GM21619 (cell line): ENCODE measurements at regions not wholly inside any gene's neighbourhood (a gene's known extent, or its start where the extent isn't known, plus 50 kb on each side); places are given as distances from the start of the nearest gene placed in this dataset.

Experiments used
- ATAC-seq: cut with Tn5 transposase; IDR thresholded peaks from one replicate; pipeline ENCODE4 v1.9.1; 2021; ENCODE audit not compliant: unreplicated experiment

DNA sequence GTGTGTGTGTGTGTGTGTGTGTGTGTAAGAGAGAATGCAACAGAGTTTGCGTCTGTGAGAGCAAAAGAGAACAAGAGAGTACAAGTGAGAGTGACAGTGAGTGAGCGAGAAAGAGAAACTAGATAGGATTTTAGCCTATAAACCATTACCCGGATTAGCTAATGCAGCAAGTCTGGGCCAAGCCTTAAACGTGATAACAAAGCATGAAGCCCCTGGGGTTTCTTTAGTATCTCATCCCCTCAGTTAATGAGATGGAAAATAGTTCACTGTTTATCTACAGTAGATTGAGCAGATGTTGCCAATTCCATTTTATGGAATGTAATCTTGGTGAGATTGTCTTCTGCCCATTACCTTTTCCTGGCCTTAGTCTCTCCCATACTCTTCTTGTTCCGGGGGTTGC, 114.5 kb downstream of the MAT2B start:
- ATAC-seq = no peak

DNA sequence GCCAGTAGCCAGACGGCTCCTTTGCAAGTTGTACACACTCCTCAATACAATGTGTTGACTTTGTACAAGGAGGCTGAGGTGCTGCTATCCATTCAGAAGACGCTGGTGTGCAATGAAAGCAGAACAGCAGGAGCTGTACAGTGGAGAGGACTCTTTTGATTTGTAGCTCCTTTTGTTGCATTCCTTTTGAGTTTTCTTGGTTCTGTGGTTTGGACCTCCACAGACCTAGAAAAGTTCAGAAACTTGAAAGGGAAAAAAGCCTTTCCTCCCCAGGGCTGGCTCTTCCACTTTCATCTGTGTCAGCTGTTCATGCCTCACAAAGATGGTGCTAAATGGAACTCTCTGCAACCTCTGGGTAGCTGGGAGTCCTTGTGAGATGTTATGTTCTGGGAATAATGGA, 117.4 kb downstream of the MAT2B start:
- ATAC-seq = no peak

DNA sequence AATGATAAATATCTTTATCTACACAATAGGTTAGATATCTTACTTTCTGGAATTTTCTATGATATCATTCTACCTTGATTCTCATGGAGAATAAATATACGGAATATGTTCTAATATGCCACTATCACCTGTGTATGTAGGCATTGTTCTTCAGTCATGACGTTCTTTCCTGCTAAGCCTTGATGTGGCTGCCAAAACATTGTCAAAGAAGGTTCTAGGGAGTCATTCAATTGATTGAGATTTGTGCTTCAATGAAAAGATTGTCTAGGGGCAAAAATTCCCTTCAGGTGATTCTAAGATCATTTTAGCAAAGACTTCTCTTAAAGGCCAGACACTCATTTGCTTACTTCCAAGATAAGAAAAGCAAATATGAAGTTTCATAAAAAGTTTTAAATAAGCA, 118.1 kb downstream of the MAT2B start:
- no peak for ATAC-seq

DNA sequence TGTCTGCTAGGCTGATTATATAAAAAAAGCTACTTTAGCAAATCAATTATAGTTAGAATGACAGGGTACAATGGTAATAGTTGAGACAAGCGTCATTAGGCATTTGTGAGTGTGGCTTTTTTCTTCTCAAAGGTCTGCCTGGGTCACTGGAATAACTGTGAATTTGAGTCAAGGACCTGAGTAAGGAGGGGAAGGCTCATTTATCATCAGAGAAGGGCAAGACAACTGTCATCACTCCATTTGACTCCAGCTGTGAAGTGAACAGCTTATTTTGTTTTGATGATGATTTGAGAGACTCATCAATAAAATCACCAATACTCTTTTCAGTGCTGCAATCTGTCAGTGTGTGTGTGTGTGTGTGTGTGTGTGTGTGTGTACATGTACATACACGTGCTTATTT, 118.6 kb downstream of the MAT2B start:
- no peak for ATAC-seq

DNA sequence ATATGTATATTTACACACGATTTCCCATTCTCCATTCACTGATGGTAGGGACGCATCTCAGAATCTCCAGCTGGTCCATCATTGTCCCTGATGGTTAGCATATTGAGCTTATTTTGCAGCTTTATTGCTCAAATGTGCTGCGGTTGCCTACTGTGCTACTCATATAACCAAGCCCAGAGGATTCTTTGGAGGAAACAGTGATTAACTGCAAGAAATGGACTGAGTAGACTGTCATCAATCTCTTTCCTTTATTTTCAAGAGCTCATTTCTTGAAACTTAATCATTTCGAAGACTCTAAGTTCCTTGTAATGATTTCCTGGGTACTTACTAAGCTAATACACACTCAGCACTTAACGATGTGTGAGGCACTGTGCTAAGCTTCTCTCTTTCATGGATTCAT, 119.0 kb downstream of the MAT2B start:
- no peak for ATAC-seq

DNA sequence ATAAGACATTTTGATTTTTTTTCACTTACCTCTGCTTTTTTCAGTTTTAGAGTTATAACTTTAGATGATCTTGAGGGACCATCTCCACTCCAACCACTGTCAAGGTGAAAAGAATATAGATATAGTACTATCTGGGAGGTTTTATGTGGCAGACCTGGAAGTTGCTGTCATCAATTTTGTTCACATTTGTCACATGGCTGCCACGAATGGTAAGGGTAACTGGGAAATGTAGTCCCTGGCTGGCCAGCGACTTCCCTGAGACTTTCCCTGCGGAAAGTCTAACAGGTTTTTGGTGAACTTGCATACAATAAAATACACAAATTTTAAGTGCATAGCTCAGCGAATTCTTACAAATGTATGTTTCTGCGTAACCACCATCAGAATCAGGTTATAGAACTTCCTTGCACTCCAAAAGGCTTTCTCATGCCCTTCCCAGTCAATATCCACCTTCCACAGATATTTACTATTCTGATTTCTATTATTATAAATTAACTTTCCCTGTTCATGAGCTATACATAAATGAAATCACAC, 121.5 kb downstream of the MAT2B start:
- no peak for ATAC-seq

DNA sequence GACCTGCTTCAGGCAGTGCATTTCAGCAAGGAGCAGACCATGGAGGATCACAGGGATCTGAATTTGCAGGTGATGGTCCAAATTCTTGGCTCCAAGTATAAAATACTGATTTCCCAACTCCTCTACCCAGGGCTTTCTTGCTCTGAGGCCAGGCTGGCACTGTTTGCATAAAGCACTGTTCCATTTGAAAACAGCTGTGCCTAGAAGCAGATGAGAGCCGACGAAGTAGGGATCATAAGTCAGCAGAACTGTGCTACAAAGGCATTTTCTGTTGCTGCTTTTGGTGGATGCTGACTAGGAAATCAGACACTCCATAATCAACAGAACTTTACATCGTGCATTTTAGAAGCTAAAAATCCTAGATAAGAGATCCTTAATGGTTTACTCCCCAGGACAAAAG, 126.4 kb downstream of the MAT2B start:
- no peak for ATAC-seq

DNA sequence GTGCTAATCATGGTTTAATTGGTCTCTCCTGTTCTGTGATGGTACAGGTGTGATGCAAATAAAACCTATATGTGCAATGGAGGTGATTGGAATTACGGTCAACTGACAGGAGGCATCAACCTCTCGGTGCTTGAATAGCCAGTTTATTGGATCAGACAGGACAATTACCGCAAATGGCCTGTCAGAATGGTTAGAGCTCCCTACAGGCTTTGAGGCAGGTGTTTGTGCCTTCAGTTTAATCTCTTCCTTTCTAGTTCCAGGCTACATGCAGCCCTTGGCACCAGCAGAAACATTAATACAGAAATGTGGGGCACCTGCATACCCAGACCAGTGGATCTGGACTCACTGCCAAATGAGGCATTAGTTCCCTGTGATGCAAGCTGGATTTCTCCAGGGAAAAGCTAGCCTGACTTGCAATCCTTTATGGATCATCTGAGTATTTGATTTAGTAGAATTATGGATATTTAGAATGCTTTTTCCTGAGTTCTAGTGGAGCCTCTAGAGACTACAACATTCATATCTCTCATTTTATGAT, 128.6 kb downstream of the MAT2B start:
- ATAC-seq = no peak

DNA sequence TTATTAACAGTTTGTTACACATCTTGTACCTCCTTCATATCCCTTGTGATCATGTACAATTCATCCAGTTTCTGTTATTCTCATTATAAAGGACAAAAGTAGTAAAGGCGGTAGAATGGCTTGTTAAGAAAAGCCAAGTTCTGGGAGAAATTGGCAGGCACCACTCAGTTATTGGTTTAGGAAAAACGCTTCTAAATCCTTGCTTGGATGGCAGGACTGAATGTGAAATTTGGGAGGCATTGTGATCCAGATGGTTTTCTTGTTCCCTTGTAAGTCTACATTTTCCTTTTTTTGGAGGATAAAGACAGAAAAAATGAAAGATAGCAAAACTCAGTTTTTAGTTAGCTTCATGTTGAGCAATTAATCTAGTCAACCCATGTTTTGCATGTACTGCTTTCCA, 130.2 kb downstream of the MAT2B start:
- no peak for ATAC-seq

DNA sequence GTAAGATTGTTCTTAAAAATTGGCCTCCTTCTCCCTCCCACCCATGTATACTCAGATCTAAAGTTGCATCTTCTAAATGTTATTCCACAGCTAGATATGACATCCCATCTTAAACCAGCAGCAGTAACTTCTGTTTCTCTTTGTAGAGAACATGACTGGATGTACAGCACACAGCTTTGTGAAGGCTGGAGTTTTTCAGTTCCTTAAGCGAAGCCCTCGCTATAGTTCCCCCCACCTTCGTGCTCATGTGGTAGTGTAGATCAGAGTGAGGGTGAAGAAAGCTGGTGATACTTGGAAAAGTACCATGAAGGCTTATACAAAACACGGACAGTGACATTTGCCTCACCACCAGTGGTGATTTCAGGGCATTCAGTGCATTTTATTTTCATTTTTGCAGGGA, 137.5 kb downstream of the MAT2B start:
- no peak for ATAC-seq

DNA sequence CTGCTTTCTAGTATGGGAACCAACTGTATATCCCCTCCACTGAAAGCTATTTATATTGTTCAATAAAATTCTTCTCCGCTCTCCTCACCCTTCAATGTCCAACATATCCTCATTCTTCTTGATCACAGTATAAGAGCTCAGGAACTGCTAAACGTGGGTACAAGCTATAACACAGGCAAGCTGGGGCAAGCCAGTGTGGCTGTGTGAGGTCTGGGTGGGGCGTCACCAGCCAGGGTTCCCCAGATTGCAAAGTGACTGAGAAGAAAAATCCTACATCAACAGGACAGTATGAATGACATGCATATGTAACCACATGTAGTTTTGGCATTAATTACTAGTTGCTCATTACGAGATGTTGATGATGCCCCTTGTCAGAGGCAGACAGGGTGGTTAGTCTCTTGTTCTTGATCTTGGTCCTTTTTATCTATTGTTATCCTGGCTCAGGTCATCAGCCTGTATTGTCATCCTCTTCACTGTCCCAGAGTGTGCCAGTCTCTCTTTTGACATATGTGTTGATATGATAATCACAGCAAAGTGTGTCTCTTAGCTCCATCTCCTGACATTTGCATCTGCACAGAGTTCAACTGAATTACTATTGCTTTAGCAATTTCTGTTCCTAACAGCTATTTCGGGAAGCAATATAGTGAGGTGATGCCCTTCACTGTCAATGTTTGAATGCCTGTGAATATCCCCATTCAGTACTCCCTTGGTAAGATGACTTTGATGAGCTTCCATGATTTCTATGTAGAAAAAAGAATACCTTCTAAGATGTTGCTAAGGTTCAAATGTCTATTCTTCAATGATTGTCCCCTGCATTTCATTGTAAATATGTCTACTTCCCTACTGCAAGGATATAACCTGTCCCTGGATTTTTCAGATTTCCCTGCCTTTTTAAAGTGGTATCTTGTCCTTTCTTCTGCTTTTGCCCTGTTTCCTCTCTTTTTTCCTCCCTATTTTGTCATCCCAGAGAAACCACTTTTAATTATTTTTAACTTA, 140.3 kb downstream of the MAT2B start:
- no peak for ATAC-seq

DNA sequence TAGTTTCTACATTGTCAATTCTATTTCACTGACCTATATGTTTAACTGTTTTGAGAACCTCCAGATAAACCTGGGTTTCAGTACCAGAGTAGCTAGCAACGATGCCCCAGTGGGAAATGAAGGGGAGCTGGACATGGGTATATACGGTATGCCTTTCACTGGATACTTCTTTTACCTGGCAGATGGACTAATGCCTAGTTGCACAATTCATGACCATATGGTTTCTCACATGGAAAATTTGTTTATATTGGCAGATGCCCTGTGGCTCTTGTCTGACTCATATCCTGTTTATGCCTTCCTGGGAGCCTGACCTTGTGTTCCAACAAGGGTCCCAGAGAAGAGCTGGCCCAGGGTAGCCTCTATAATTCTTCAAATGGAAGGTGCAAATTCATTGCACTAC, 144.1 kb downstream of the MAT2B start:
- no peak for ATAC-seq

DNA sequence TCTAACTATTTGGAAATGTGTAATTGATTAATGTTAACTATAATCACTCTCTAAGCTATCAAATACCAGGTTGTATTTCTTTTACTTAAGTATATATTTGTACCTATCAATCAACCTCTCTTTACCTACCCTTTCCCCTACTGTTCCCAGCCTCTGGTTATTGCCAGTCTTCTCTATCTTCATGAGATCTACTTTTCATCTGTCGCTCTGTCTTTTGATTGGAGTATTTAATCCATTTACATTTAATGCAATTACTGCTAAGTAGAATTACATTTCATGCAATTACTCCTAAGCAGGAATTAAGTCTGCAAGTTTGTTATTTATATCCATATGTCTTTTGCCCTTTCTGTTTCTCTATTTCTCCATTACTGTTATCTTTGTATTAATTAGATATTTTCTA, 148.1 kb downstream of the MAT2B start:
- no peak for ATAC-seq

DNA sequence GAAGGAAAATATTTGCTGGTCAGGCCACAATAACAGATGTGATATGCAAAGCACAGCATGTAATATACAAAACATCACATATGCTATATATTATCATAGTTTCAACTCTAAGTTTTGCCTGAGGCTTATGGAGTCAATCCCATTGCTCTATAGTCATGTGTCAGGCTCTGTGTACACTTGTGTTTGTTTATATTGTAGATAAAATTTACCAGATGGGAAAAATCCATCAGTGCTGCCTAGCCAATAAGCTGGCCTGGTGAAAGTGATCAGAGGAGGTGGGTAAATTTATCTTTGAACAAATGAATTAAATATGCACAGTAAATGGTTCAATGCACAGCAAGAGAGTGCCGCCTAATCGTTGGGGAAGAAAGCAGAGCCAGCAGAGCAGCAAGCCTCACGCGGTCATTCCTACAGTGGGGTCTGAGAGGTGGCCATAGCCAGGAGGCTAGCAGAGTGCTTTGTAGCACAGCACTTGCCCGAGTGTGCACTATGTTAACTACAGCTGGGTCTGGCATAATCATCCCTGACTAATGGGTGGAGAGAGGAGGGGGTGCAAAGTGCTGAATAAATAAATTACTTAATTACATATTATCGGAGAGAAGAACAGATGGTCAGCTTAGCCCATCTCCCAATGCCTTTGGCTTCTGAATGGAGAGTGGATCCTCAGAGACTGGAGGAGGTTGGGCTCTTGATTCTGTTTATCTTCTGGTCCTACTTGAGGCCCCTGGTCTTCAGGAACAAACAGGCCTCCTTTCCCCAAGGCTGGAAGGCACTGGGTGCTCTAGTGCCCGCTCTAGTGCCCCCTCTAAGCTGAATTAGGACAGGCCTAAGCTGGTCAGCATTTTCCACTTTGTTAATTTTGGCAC, 153.5 kb downstream of the MAT2B start:
- ATAC-seq = no peak

DNA sequence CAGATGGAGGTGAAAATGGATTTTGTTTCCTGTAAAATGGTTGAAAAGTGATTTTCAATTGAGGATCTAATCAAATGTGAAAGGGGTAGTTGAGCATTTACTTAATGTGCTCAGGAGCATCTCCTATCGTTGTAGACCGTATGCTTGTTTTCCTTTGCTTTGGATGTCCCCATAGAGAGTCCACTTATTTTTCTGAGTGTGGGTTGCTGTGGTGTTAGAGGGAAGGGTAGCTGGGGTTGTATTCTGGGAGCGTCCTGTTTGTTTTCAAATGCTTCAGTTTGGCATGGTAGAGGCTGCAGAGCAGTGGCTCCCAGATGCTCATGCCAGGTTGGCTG, 154.1 kb downstream of the MAT2B start:
- ATAC-seq = no peak

DNA sequence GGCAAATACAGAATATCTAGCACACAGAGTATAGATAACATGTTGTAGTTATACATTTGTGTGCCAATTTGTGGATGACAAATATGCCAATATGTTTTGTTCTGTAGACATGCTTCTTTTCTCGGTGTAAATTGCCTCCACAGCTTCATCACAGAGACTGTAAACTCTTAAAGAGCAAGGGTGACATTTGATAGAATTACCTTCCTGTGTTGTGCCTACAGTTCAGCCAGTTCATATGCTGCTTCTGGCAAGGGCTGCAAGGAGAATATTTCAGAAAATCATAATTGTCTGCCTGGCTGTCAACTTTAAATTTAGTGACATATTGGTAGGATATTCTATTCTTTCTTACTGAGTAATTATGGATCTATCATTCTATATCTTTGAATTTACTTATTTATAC, 155.1 kb downstream of the MAT2B start:
- no peak for ATAC-seq

DNA sequence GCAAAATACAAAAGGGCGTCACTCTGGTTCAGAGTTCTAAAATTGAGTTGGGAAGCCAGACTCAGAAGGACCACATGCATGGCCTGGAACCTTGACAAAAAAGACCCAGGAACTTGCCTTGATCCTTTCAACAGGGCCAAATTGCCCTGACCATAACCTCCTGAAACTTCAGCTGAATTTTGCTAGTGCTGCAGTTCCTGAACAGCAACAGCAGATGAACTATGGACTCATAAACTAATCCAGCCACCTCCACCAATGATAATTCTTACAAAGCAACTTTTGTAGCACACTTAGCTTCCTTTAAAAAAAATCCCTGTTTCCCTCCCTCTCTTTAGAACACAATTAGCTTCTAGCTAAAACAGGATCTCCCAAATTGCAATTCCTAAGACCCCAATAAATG, 155.9 kb downstream of the MAT2B start:
- no peak for ATAC-seq

DNA sequence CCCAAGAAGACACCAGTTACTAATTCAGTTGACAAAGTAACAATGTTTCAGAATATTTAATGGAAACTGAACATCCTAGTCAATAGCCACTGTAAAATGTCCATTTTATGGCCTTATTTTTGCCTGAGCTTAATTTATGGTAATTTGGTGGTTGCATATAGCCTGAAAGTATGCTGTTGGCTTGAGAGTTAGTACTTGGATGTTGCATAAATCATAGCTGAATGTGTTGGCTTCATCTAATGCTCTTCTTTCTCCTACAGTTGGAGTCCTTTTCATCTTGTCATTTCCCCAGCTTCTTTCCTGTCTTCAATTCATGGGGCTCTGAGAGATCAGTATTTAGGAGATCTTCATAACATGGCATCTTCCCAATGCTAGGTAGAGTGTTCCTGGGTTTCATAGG, 164.6 kb downstream of the MAT2B start:
- no peak for ATAC-seq

DNA sequence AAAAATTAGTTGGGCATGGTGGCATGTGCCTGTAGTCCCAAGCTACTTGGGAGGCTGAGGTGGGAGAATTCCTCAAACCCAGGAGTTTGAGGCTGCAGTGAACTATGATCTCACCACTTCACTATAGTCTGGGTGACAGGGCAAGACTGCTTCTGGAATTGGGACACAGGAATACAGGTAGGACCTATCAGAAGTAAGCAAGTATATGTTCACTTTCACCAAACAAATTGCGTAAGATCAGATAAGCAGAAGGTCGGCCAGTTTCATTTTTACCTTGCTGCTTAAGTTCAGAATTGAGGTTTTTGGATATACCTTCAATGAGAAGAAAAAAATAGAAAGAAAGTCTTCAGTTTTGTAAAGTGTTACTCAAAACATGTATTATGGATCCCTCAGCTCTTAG, 171.7 kb downstream of the MAT2B start:
- no peak for ATAC-seq

DNA sequence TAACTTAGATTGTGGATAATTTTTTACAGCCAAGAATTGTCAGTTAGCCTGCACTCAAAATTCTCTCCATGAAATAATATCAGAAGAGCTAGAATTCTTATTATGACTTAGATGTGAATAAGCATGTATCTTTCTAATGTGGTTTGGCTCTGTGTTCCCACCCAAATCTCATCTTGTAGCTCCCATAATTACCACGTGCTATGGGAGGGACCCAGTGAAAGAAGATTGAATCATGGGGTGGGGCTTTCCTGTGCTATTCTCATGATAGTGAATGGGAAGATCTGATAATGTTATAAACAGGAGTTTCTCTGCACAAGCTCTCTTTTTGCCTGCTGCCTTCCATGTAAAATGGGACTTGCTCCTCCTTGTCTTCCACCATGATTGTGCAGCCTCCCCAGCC, 176.8 kb downstream of the MAT2B start:
- ATAC-seq = no peak

DNA sequence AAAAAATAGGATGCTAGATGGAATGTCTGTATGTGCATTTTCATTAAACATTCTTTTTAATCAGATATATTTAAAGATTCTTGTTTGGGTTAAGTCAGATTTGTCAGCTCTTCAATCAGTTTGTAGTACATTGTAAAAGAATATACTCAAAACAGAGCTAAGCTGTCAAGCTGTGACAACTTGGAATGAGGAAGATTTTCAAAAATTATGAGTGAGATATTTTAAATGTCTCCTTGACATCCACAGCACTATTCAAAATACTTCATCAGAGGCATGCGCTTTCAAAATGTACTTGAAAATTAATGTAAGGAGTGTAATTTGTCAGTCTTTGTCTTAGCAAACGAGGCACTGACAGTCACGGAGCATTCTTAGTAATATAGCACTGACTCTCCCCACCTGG, 182.0 kb downstream of the MAT2B start:
- ATAC-seq = no peak

DNA sequence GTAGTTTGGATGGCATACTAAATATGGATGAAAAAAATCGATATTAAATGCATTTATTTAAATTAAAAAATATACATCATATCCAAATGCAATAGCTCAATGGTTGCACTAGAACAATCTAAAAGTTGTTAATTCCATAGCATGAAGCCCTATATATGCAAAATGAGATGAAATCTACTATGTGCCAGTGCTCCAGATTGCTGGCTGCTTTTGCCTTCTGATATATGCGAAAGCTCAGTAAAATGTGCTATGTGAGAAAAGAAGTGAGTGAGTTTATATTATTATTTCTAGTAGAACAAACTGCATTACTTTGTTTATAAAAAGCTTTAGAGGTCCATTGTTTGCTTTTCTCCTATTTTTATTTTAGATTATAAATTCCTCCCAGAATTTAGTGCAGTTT, 186.7 kb downstream of the MAT2B start:
- no peak for ATAC-seq
